ENCODE measurements at regions not wholly inside any gene's neighbourhood (a gene's known extent, or its start where the extent isn't known, plus 50 kb on each side); places are given as distances from the start of the nearest gene placed in this dataset.

DNA sequence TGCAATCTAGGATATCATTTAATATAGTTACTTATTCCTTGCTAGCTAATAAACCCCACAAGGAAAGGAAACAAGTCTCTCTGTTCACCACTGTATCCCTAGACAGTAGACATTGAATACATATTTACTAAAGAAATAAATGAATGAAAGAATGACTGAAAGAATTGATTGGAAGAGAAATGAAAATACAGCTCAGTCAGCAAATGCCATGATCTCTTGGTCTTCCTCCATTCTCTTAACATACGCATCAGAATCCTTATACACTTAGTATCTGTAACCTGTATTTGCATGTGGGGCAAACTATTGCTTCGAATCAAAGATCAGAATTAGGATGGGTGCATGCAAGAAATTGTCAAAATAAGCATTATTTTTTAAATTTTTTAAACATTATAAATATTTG is 500.8 kb upstream of the ADGRL2 start:
- H3K4me1 ChIP-seq (ENCODE audit: control insufficient read depth in 2 of 2, insufficient read depth in 2 of 2, low read length in 2 of 2) = no peaks in the 10 kb centered on the region
- H3K27ac ChIP-seq (ENCODE audit: low read depth in 2 of 2, low read length in 2 of 2) = no peak overlapping the region
- no peaks in the 10 kb centered on the region for H3K36me3 ChIP-seq (ENCODE audit: control insufficient read depth in 2 of 2, insufficient read depth in 2 of 2, low read length in 2 of 2)
- no peak overlapping the region for H3K4me3 ChIP-seq (ENCODE audit: low read length in 2 of 2)
- no peaks in the 10 kb centered on the region for H3K27me3 ChIP-seq (ENCODE audit: control insufficient read depth in 2 of 2, insufficient read depth in 2 of 2, low read length in 2 of 2)
- no peak overlapping the region for H3K9ac ChIP-seq (ENCODE audit: low read depth in 1 of 2, low read length in 2 of 2)
- H3K9me3 ChIP-seq (ENCODE audit: control insufficient read depth in 2 of 2, low read length in 2 of 2) = no peaks in the 10 kb centered on the region

DNA sequence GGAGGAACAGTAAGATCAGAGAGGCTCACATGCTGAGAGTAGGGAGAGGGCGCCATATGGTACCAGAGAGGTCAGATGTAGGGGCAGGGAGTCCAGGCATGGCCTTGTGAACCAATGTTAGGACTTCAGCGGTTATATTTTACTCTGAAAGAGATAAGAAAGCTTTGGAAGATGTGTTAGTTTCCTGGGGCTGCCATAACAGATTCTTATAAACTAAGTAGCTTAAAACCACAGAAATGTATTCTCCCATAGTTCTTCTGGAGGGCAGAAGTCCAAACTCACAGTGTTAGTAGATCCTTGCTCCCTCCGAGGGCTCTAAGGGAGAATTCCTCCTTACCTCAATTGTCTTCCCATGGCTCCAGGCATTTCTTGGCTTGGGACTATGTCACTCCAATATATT is 502.5 kb upstream of the ADGRL2 start:
- Histone ChIP-seq H3K27me3 (ENCODE audit: control insufficient read depth in 2 of 2, insufficient read depth in 2 of 2, low read length in 2 of 2) (no peaks in the 10 kb centered on the region), H3K4me1 (ENCODE audit: control insufficient read depth in 2 of 2, insufficient read depth in 2 of 2, low read length in 2 of 2) (no peaks in the 10 kb centered on the region), H3K36me3 (ENCODE audit: control insufficient read depth in 2 of 2, insufficient read depth in 2 of 2, low read length in 2 of 2) (no peaks in the 10 kb centered on the region), H3K27ac (ENCODE audit: low read depth in 2 of 2, low read length in 2 of 2) (no peak overlapping the region), H3K9me3 (ENCODE audit: control insufficient read depth in 2 of 2, low read length in 2 of 2) (no peaks in the 10 kb centered on the region), H3K9ac (ENCODE audit: low read depth in 1 of 2, low read length in 2 of 2) (no peak overlapping the region), H3K4me3 (ENCODE audit: low read length in 2 of 2) (no peak overlapping the region)

DNA sequence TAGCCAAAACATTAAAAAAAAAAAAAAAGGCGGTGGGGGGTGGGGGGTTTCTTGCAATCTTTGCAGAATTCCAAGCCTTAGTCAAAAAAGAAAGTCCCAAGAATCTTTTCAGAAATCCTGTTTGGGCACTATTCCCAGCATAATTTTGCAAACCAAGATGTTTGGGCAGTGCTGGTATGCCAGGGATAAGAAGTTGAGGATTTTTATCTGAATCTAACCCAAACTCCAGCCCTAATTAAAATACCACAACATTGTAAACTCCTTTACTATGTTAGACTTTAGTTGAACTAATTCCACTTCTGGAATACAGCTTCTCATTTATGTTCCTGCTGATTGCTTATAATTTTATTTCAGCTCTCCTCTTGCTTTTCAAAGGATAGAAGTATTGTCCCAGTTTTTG is 504.1 kb upstream of the ADGRL2 start:
- Histone ChIP-seq H3K9me3 (ENCODE audit: control insufficient read depth in 2 of 2, low read length in 2 of 2) (no peaks in the 10 kb centered on the region), H3K4me3 (ENCODE audit: low read length in 2 of 2) (no peak overlapping the region), H3K27me3 (ENCODE audit: control insufficient read depth in 2 of 2, insufficient read depth in 2 of 2, low read length in 2 of 2) (no peaks in the 10 kb centered on the region), H3K27ac (ENCODE audit: low read depth in 2 of 2, low read length in 2 of 2) (no peak overlapping the region), H3K4me1 (ENCODE audit: control insufficient read depth in 2 of 2, insufficient read depth in 2 of 2, low read length in 2 of 2) (no peaks in the 10 kb centered on the region), H3K9ac (ENCODE audit: low read depth in 1 of 2, low read length in 2 of 2) (no peak overlapping the region), H3K36me3 (ENCODE audit: control insufficient read depth in 2 of 2, insufficient read depth in 2 of 2, low read length in 2 of 2) (no peaks in the 10 kb centered on the region)

DNA sequence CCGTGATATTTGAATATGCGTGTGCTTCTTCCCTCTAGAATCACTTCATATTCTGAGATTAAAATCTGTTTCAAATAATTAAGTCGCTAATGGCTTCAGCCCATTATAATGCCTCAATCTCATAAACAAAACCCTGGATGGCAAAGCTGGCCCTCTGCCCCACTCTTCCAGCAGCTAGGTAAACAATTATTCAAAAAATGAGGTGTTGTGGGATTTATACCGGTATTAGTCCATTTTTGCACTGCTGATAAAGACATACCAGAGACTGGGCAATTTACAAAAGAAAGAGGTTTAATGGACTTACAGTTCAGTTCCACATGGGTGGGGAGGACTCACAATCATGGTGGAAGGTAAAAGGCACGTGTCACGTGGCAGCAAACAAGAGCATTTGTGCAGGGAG is 510.4 kb upstream of the ADGRL2 start:
- no peak overlapping the region for H3K27ac ChIP-seq (ENCODE audit: low read depth in 2 of 2, low read length in 2 of 2)
- H3K36me3 ChIP-seq (ENCODE audit: control insufficient read depth in 2 of 2, insufficient read depth in 2 of 2, low read length in 2 of 2) = no peaks in the 10 kb centered on the region
- H3K9ac ChIP-seq (ENCODE audit: low read depth in 1 of 2, low read length in 2 of 2) = no peak overlapping the region
- no peaks in the 10 kb centered on the region for H3K27me3 ChIP-seq (ENCODE audit: control insufficient read depth in 2 of 2, insufficient read depth in 2 of 2, low read length in 2 of 2)
- no peaks in the 10 kb centered on the region for H3K9me3 ChIP-seq (ENCODE audit: control insufficient read depth in 2 of 2, low read length in 2 of 2)
- no peak overlapping the region for H3K4me3 ChIP-seq (ENCODE audit: low read length in 2 of 2)
- no peaks in the 10 kb centered on the region for H3K4me1 ChIP-seq (ENCODE audit: control insufficient read depth in 2 of 2, insufficient read depth in 2 of 2, low read length in 2 of 2)

DNA sequence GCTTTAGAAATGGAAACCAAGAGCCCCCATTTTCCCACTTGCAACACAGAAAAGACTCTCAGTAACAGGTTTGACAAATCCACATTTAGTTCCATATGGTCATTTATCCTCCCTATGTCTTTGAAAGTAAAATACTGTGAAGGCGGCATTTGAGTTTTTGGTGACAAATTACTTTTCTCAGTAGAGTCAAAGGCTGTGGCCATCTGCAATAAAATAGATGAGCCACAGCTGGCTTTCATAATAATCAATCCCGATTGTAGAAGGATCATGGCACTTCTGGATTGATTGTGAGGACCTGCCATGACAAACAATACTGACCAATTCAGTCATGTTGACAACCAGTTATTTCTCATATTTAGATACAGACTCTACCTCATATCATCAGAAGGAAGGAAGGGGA is 512.0 kb upstream of the ADGRL2 start:
- Histone ChIP-seq H3K27ac (ENCODE audit: low read depth in 2 of 2, low read length in 2 of 2) (no peak overlapping the region), H3K4me1 (ENCODE audit: control insufficient read depth in 2 of 2, insufficient read depth in 2 of 2, low read length in 2 of 2) (no peaks in the 10 kb centered on the region), H3K27me3 (ENCODE audit: control insufficient read depth in 2 of 2, insufficient read depth in 2 of 2, low read length in 2 of 2) (no peaks in the 10 kb centered on the region), H3K4me3 (ENCODE audit: low read length in 2 of 2) (no peak overlapping the region), H3K9ac (ENCODE audit: low read depth in 1 of 2, low read length in 2 of 2) (no peak overlapping the region), H3K9me3 (ENCODE audit: control insufficient read depth in 2 of 2, low read length in 2 of 2) (no peaks in the 10 kb centered on the region), H3K36me3 (ENCODE audit: control insufficient read depth in 2 of 2, insufficient read depth in 2 of 2, low read length in 2 of 2) (no peaks in the 10 kb centered on the region)

DNA sequence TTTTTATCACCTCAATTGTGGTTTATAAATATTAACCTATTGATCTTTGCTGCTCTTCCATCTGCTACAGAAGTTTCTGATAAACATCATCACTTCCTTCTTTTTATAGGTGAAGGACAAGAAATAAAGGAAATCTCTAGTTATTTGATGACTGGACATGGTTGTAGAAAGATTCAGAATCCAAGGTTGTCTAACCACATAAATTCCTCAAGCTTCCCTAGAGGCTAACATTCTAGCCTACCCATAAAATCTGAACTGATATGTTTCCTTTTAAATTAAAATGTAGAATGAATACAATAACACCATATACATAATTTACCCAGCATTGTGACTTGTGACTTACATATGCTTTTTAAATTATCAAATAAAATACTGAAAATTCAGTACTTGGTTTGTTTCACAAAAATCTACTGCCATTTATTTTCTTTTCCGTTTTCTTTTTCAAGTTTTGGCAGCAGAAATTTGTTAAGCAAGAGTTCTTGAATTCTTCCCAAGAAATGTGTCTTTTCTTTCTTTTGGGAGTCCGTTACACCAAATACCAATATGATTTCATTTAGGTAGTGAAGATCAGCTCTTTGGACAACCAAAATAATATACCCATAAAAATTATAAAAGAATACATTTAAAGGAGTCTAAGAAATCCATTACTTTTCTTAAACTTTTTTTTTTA is 513.2 kb upstream of the ADGRL2 start:
- no peak overlapping the region for H3K9ac ChIP-seq (ENCODE audit: low read depth in 1 of 2, low read length in 2 of 2)
- no peaks in the 10 kb centered on the region for H3K9me3 ChIP-seq (ENCODE audit: control insufficient read depth in 2 of 2, low read length in 2 of 2)
- no peaks in the 10 kb centered on the region for H3K27me3 ChIP-seq (ENCODE audit: control insufficient read depth in 2 of 2, insufficient read depth in 2 of 2, low read length in 2 of 2)
- no peaks in the 10 kb centered on the region for H3K4me1 ChIP-seq (ENCODE audit: control insufficient read depth in 2 of 2, insufficient read depth in 2 of 2, low read length in 2 of 2)
- H3K4me3 ChIP-seq (ENCODE audit: low read length in 2 of 2) = no peak overlapping the region
- H3K27ac ChIP-seq (ENCODE audit: low read depth in 2 of 2, low read length in 2 of 2) = no peak overlapping the region
- H3K36me3 ChIP-seq (ENCODE audit: control insufficient read depth in 2 of 2, insufficient read depth in 2 of 2, low read length in 2 of 2) = no peaks in the 10 kb centered on the region

DNA sequence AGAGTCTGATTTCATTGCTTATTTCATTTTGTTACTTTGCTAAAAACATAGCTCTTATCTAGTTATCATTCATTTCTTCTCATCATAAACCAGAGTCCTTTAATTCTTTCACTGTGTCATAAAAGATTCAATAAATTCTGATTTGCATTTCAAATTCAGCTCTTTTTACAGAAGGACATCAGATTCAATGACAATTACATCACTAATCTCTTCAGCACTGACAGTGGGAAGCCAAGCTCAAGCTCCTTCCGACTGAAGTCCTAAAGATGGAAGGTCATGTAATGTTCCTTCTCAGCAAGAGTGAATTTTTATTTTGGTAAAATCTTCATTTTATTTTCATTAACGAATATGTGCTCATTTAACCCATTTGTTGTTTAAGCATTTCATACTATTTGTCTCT is 530.7 kb upstream of the ADGRL2 start:
- no peak overlapping the region for H3K9ac ChIP-seq (ENCODE audit: low read depth in 1 of 2, low read length in 2 of 2)
- no peaks in the 10 kb centered on the region for H3K36me3 ChIP-seq (ENCODE audit: control insufficient read depth in 2 of 2, insufficient read depth in 2 of 2, low read length in 2 of 2)
- no peak overlapping the region for H3K4me3 ChIP-seq (ENCODE audit: low read length in 2 of 2)
- no peaks in the 10 kb centered on the region for H3K27me3 ChIP-seq (ENCODE audit: control insufficient read depth in 2 of 2, insufficient read depth in 2 of 2, low read length in 2 of 2)
- no peak overlapping the region for H3K27ac ChIP-seq (ENCODE audit: low read depth in 2 of 2, low read length in 2 of 2)
- no peaks in the 10 kb centered on the region for H3K9me3 ChIP-seq (ENCODE audit: control insufficient read depth in 2 of 2, low read length in 2 of 2)
- no peaks in the 10 kb centered on the region for H3K4me1 ChIP-seq (ENCODE audit: control insufficient read depth in 2 of 2, insufficient read depth in 2 of 2, low read length in 2 of 2)

DNA sequence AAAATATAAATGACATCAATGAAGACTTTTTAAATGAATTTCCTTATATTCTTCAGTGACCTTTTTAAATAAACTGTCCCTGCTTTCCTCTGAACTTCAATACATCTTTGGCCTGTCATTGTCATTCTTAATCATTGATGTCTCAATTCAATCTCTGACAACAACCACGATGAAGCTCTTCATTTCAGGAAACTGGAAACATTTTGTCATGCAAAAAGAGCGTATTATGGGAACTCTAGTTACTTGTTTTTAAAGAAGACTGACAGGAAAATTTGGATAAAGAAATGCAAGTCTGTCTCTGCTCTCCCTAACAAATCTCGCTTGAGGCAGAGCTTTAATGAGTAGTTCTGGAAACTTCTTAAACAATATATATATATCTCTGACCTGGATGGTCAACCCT is 535.8 kb upstream of the ADGRL2 start:
- H3K27me3 ChIP-seq (ENCODE audit: control insufficient read depth in 2 of 2, insufficient read depth in 2 of 2, low read length in 2 of 2) = no peaks in the 10 kb centered on the region
- H3K27ac ChIP-seq (ENCODE audit: low read depth in 2 of 2, low read length in 2 of 2) = no peak overlapping the region
- no peak overlapping the region for H3K9ac ChIP-seq (ENCODE audit: low read depth in 1 of 2, low read length in 2 of 2)
- no peaks in the 10 kb centered on the region for H3K36me3 ChIP-seq (ENCODE audit: control insufficient read depth in 2 of 2, insufficient read depth in 2 of 2, low read length in 2 of 2)
- H3K9me3 ChIP-seq (ENCODE audit: control insufficient read depth in 2 of 2, low read length in 2 of 2) = no peaks in the 10 kb centered on the region
- no peak overlapping the region for H3K4me3 ChIP-seq (ENCODE audit: low read length in 2 of 2)
- no peaks in the 10 kb centered on the region for H3K4me1 ChIP-seq (ENCODE audit: control insufficient read depth in 2 of 2, insufficient read depth in 2 of 2, low read length in 2 of 2)

DNA sequence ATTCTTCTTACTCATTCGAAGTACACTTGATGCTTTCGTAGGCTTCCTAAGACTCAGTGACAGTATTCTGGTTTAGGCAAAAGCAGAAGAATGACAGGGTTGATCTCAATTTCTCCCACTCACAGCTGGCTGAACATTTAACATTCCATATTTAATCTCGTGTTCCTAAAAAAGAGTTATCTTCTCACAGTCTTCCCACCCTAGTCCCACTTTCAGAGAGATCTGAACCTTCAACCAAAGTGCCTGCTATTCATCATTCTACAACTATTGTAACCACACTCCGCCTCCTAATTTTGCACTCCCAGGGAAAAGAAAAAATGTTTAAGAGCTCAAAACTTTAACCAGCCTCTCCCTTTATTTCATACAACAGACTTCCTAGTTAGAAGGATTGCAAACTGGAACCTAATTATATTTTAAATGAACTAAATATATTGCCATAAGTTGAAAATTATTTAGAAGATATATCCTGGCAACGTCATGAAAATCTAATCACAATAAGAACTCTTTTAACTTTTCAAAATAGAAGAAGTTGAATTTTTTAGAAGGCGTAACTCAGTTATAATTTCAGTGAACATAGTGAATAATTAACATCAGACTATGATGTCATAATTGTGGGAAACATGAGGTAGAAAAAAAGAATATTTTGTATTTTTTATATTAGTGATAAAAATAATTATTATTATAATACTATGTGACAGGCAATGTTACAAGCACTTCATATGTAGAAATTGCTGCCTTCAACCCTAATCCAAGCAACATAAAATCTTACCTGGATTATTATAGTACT is 540.9 kb upstream of the ADGRL2 start:
- Histone ChIP-seq H3K4me3 (ENCODE audit: low read length in 2 of 2) (no peak overlapping the region), H3K27me3 (ENCODE audit: control insufficient read depth in 2 of 2, insufficient read depth in 2 of 2, low read length in 2 of 2) (no peaks in the 10 kb centered on the region), H3K4me1 (ENCODE audit: control insufficient read depth in 2 of 2, insufficient read depth in 2 of 2, low read length in 2 of 2) (no peaks in the 10 kb centered on the region), H3K9me3 (ENCODE audit: control insufficient read depth in 2 of 2, low read length in 2 of 2) (no peaks in the 10 kb centered on the region), H3K9ac (ENCODE audit: low read depth in 1 of 2, low read length in 2 of 2) (no peak overlapping the region), H3K36me3 (ENCODE audit: control insufficient read depth in 2 of 2, insufficient read depth in 2 of 2, low read length in 2 of 2) (no peaks in the 10 kb centered on the region), H3K27ac (ENCODE audit: low read depth in 2 of 2, low read length in 2 of 2) (no peak overlapping the region)

DNA sequence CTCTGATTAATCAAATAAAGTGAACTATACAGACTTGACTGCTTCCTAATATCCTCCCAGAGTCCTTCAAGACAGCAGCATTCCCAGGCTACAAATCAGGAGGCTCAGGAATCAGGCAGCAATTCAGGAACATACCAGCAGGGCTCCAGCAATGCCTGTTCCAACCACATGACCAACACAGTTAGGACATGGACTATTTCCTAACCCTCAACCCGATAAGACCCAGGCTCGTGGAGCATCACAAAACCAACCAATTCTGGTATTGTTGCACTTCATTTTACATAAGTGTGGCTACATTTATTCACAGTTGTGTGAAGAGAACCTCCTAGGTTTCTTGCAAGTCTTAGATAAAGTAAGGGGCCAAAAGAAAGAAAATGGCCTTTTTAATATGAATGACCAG is 546.2 kb upstream of the ADGRL2 start:
- H3K36me3 ChIP-seq (ENCODE audit: control insufficient read depth in 2 of 2, insufficient read depth in 2 of 2, low read length in 2 of 2) = no peaks in the 10 kb centered on the region
- no peaks in the 10 kb centered on the region for H3K4me1 ChIP-seq (ENCODE audit: control insufficient read depth in 2 of 2, insufficient read depth in 2 of 2, low read length in 2 of 2)
- no peak overlapping the region for H3K4me3 ChIP-seq (ENCODE audit: low read length in 2 of 2)
- H3K9ac ChIP-seq (ENCODE audit: low read depth in 1 of 2, low read length in 2 of 2) = no peak overlapping the region
- no peaks in the 10 kb centered on the region for H3K9me3 ChIP-seq (ENCODE audit: control insufficient read depth in 2 of 2, low read length in 2 of 2)
- no peaks in the 10 kb centered on the region for H3K27me3 ChIP-seq (ENCODE audit: control insufficient read depth in 2 of 2, insufficient read depth in 2 of 2, low read length in 2 of 2)
- H3K27ac ChIP-seq (ENCODE audit: low read depth in 2 of 2, low read length in 2 of 2) = no peak overlapping the region
